Stimulated activated CD4-positive, alpha-beta T cell treated with anti-CD3 and anti-CD28 coated beads, Interleukin-4, amount 100 ng/mL, for 24 hours (primary cell): ENCODE measurements at regions not wholly inside any gene's neighbourhood (a gene's known extent, or its start where the extent isn't known, plus 50 kb on each side); places are given as distances from the start of the nearest gene placed in this dataset.

Experiments
- DNase-seq: peaks from one replicate; pipeline ENCODE4 v3.0.0-alpha.2; 2020

GRCh38 chr4:121277194-121278105 lies 103.4 kb downstream of the QRFPR start:
- no peak for DNase-seq

GRCh38 chr4:121273191-121273590 lies 107.6 kb downstream of the QRFPR start:
- DNase-seq: no peak

GRCh38 chr4:121272526-121272925 lies 108.3 kb downstream of the QRFPR start:
- no peak for DNase-seq

- no peak for DNase-seq
Measured at GRCh38 chr4:121270389-121270788, 106.3 kb upstream of the TNIP3 start.

- DNase-seq: no peak
Measured at GRCh38 chr4:121269001-121269400, 104.9 kb upstream of the TNIP3 start.

- DNase-seq: no peak
Measured at GRCh38 chr4:121266982-121267381, 102.9 kb upstream of the TNIP3 start.

- peak; percentile 14 for DNase-seq
Measured at GRCh38 chr4:121256887-121257466, 92.9 kb upstream of the TNIP3 start.

- peak; percentile 74 for DNase-seq
Measured at GRCh38 chr4:121255986-121256750, 92.0 kb upstream of the TNIP3 start.

- no peak for DNase-seq
Measured at GRCh38 chr4:121253961-121254360, 89.8 kb upstream of the TNIP3 start.

GRCh38 chr4:121252224-121252806 lies 88.2 kb upstream of the TNIP3 start:
- peak; percentile 64 for DNase-seq

- no peak for DNase-seq
Measured at GRCh38 chr4:121248747-121249146, 84.6 kb upstream of the TNIP3 start.

GRCh38 chr4:121246698-121247097 lies 82.6 kb upstream of the TNIP3 start:
- DNase-seq: no peak

- DNase-seq: peak; percentile 49
Measured at GRCh38 chr4:121243485-121243884, 79.4 kb upstream of the TNIP3 start.

GRCh38 chr4:121242188-121242750 lies 78.1 kb upstream of the TNIP3 start:
- no peak for DNase-seq

- DNase-seq: no peak
Measured at GRCh38 chr4:121239951-121240350, 75.8 kb upstream of the TNIP3 start.

- no peak for DNase-seq
Measured at GRCh38 chr4:121238461-121238860, 74.3 kb upstream of the TNIP3 start.

GRCh38 chr4:121237069-121237399 lies 72.9 kb upstream of the TNIP3 start:
- no peak for DNase-seq

GRCh38 chr4:121236353-121237068 lies 72.4 kb upstream of the TNIP3 start:
- DNase-seq: no peak

GRCh38 chr4:121233982-121234381 lies 69.9 kb upstream of the TNIP3 start:
- no peak for DNase-seq

GRCh38 chr4:121229993-121230392 lies 65.9 kb upstream of the TNIP3 start:
- DNase-seq: no peak

GRCh38 chr4:121228848-121229247 lies 64.7 kb upstream of the TNIP3 start:
- DNase-seq: no peak

GRCh38 chr4:121227341-121227792 lies 63.2 kb upstream of the TNIP3 start:
- DNase-seq: no peak
